IMR-90 (cell line): ENCODE measurements at regions not wholly inside any gene's neighbourhood (a gene's known extent, or its start where the extent isn't known, plus 50 kb on each side); places are given as distances from the start of the nearest gene placed in this dataset.

Experiments used
- ATAC-seq: fragments of 200-7000 bp; cut with Tn5 transposase; 2 replicates; pipeline ENCODE4 v1.9.1; 2020; ENCODE audit warnings: low read depth, mild to moderate bottlenecking, moderate library complexity
- BruUV-seq: library from RNA; stranded (reverse); fragments of 400-500 nt; replicated peaks from 2 replicates; lab custom pipeline; 2021; lab: Mats Ljungman, UMichigan
- CTCF ChIA-PET: fragments of 300-600 bp; formaldehyde crosslinking; extraction: SDS; loops from one replicate; lab custom pipeline; 2021; ENCODE audit warnings: antibody characterized with exemption; lab: Yijun Ruan, JAX
- POLR2A ChIA-PET: fragments of 300-600 bp; sonication (Branson Sonifier 250); formaldehyde crosslinking; loops from one replicate; lab custom pipeline; 2022; ENCODE audit warnings: antibody characterized with exemption; ENCODE audit not compliant: unreplicated experiment; lab: Charles Lee
- DNase-seq: peaks from one replicate; pipeline ENCODE4 v3.0.0; 2013
- H2AFZ ChIP-seq: replicated peaks from 2 replicates; pipeline ENCODE3; 2013; ENCODE audit warnings: low read length, mild to moderate bottlenecking; ENCODE audit not compliant: poor library complexity
- H2AK5ac ChIP-seq: 2 replicates; pipeline ENCODE4 v1.6.1; 2013; ENCODE audit warnings: low read depth, low read length, inconsistent platforms
- H2AK9ac ChIP-seq: replicated peaks from 2 replicates; pipeline ENCODE3; 2013; ENCODE audit warnings: mild to moderate bottlenecking, low read depth, low read length, moderate library complexity; ENCODE audit not compliant: poor library complexity
- H2BK120ac ChIP-seq: 2 replicates; pipeline ENCODE4 v1.6.1; 2013; ENCODE audit warnings: low read depth, low read length, inconsistent platforms
- H2BK15ac ChIP-seq: 3 replicates; pipeline ENCODE4 v1.6.1; 2013; ENCODE audit warnings: low read depth, low read length, inconsistent platforms
- H2BK20ac ChIP-seq: 2 replicates; pipeline ENCODE4 v1.6.1; 2013; ENCODE audit warnings: low read depth, mild to moderate bottlenecking, inconsistent platforms, low read length, moderate library complexity
- H2BK5ac ChIP-seq: 2 replicates; pipeline ENCODE4 v1.6.1; 2013; ENCODE audit warnings: mild to moderate bottlenecking, low read depth, low read length, inconsistent platforms; ENCODE audit not compliant: poor library complexity, severe bottlenecking
- H3K14ac ChIP-seq: replicated peaks from 2 replicates; pipeline ENCODE4 v1.6.1; 2013; ENCODE audit warnings: low read depth, low read length, inconsistent platforms
- H3K18ac ChIP-seq: 2 replicates; pipeline ENCODE4 v1.6.1; 2013; ENCODE audit warnings: low read depth, low read length, control low read depth
- H3K23ac ChIP-seq: 2 replicates; pipeline ENCODE4 v1.6.1; 2013; ENCODE audit warnings: low read depth, low read length, inconsistent platforms
- H3K27ac ChIP-seq: 2 replicates; pipeline ENCODE4 v1.5.1; 2013; ENCODE audit warnings: mild to moderate bottlenecking, control low read depth, low read length; ENCODE audit not compliant: insufficient read depth
- H3K27me3 ChIP-seq: 2 replicates; pipeline ENCODE4 v1.6.1; 2013; ENCODE audit warnings: low read length; ENCODE audit not compliant: control insufficient read depth, insufficient read depth
- H3K36me3 ChIP-seq: 2 replicates; pipeline ENCODE4 v1.6.1; 2013; ENCODE audit warnings: low read length, mixed read lengths; ENCODE audit not compliant: control insufficient read depth, insufficient read depth
- H3K4ac ChIP-seq: 2 replicates; pipeline ENCODE4 v1.6.1; 2013; ENCODE audit warnings: low read depth, low read length, inconsistent platforms
- H3K4me1 ChIP-seq: 2 replicates; pipeline ENCODE4 v1.6.1; 2013; ENCODE audit warnings: low read length, mixed read lengths; ENCODE audit not compliant: control insufficient read depth, insufficient read depth
- H3K4me2 ChIP-seq: 2 replicates; pipeline ENCODE4 v1.6.1; 2013; ENCODE audit warnings: low read depth, mild to moderate bottlenecking, control low read depth, low read length, moderate library complexity
- H3K4me3 ChIP-seq: 2 replicates; pipeline ENCODE4 v1.5.1; 2013; ENCODE audit warnings: low read depth, mild to moderate bottlenecking, control low read depth, low read length, moderate library complexity; ENCODE audit not compliant: insufficient read depth
- H3K56ac ChIP-seq: 2 replicates; pipeline ENCODE4 v1.6.1; 2013; ENCODE audit warnings: low read length, inconsistent platforms; ENCODE audit not compliant: insufficient read depth; ENCODE audit errors: extremely low read depth
- H3K79me1 ChIP-seq, 2 experiments: 2 replicates each; pipeline ENCODE4 v1.6.1; 2013; ENCODE audit warnings: low read length in 2 of 2, inconsistent platforms in 1 of 2, low read depth in 1 of 2
- H3K9ac ChIP-seq: 2 replicates; pipeline ENCODE4 v1.6.1; 2013; ENCODE audit warnings: low read depth, low read length, control low read depth
- H3K9me1 ChIP-seq: 2 replicates; pipeline ENCODE4 v1.6.1; 2013; ENCODE audit warnings: low read length, inconsistent platforms; ENCODE audit not compliant: insufficient read depth
- H3K9me3 ChIP-seq: 2 replicates; pipeline ENCODE4 v1.6.1; 2013; ENCODE audit warnings: low read length; ENCODE audit not compliant: control insufficient read depth, insufficient read depth
- H4K20me1 ChIP-seq: 2 replicates; pipeline ENCODE4 v1.6.1; 2013; ENCODE audit warnings: low read length, inconsistent platforms; ENCODE audit not compliant: insufficient read depth
- H4K5ac ChIP-seq: 2 replicates; pipeline ENCODE4 v1.6.1; 2013; ENCODE audit warnings: mild to moderate bottlenecking, low read depth, low read length, control low read depth
- H4K8ac ChIP-seq, 2 experiments: 2 replicates each; pipeline ENCODE4 v1.6.1; 2013; ENCODE audit warnings: low read depth in 2 of 2, low read length in 2 of 2, control low read depth in 1 of 2, inconsistent platforms in 1 of 2
- H4K91ac ChIP-seq: 2 replicates; pipeline ENCODE4 v1.6.1; 2013; ENCODE audit warnings: low read depth, low read length, inconsistent platforms; ENCODE audit not compliant: insufficient read depth
- CHD1 ChIP-seq: IDR thresholded peaks from 2 replicates; pipeline ENCODE4 v1.6.1; 2012; ENCODE audit warnings: low read depth, low read length, improper control_type of control experiment
- CTCF ChIP-seq: conservative IDR thresholded peaks from 2 replicates; pipeline ENCODE4 v1.5.1; 2012; ENCODE audit warnings: mild to moderate bottlenecking, low read depth, low read length, improper control_type of control experiment
- RAD21 ChIP-seq: IDR thresholded peaks from 2 replicates; pipeline ENCODE4 v1.6.1; 2012; ENCODE audit warnings: low read length, improper control_type of control experiment
- RCOR1 ChIP-seq: IDR thresholded peaks from 2 replicates; pipeline ENCODE4 v1.6.1; 2012; ENCODE audit warnings: mild to moderate bottlenecking, low read length, improper control_type of control experiment; ENCODE audit not compliant: insufficient replicate concordance
- WGBS, 2 experiments: methylation state at CpG; one replicate each; pipeline versions ENCODE4 v1.1.5 to v1.1.7; 2013; ENCODE audit warnings: missing lambda C conversion rate in 2 of 2; ENCODE audit not compliant: insufficient read length in 1 of 2; ENCODE audit errors: extremely low coverage in 2 of 2; 5-methylcytosine and 5-hydroxymethylcytosine counted together
- dilution Hi-C: fragments of 300-500 bp; cut with HindIII; formaldehyde crosslinking; loops from one replicate; pipeline ENCODE4 v1.14.3; 2018; ENCODE audit warnings: low sequenced_read_pairs; ENCODE audit not compliant: unreplicated experiment
- in situ Hi-C: fragments of 300-500 bp; cut with MboI; formaldehyde crosslinking; loops from 3 replicates; pipeline ENCODE4 v1.14.3; 2019; ENCODE audit warnings: low sequenced_read_pairs, inconsistent platforms, mixed read lengths
- intact Hi-C: fragments of 100-400 bp; cut with micrococcal nuclease; formaldehyde crosslinking; loops from 2 replicates; pipeline ENCODE4 v1.10.0; 2022

GRCh38 chr19:31181535-31181934 lies 167.7 kb downstream of the TSHZ3 start:
- Histone ChIP-seq H2BK120ac (no peak overlapping the region), H2AK9ac (no peak overlapping the region), H3K79me1 (no peaks in the 10 kb centered on the region), H3K27ac (no peak overlapping the region), H3K4me3 (no peak overlapping the region), H3K9me3 (no peaks in the 10 kb centered on the region), H4K20me1 (no peaks in the 10 kb centered on the region), H4K8ac (no peak overlapping the region), H3K36me3 (no peaks in the 10 kb centered on the region), H2BK5ac (no peak overlapping the region), H3K4ac (no peak overlapping the region), H2AK5ac (no peak overlapping the region), H3K4me1 (no peaks in the 10 kb centered on the region), H3K9me1 (no peaks in the 10 kb centered on the region), H3K18ac (no peak overlapping the region), H3K14ac (no peak overlapping the region), H3K23ac (no peak overlapping the region), H3K9ac (no peak overlapping the region), H3K27me3 (no peaks in the 10 kb centered on the region), H3K4me2 (no peak overlapping the region), H2BK15ac (no peak overlapping the region), H4K5ac (no peak overlapping the region), H2AFZ (no peak overlapping the region), H2BK20ac (no peak overlapping the region), H3K56ac (no peak overlapping the region), H4K91ac (no peak overlapping the region)
- BruUV-seq: no TSS peak
- in situ Hi-C loops: no loop called here
- WGBS, 2 experiments: no CpG with 5 or more reads among the region's 2 CpGs
- ATAC-seq: no peak
- ChIA-PET POLR2A (no interaction called here), CTCF (no interaction called here)
- TF ChIP-seq RCOR1 (no peak), RAD21 (no peak), CTCF (no peak), CHD1 (no peak)
- dilution Hi-C loops: no loop called here
- no peak for DNase-seq
- intact Hi-C loops: no loop called here
